Inflammatory macrophage treated with lipopolysaccharide for 4 hours (primary cell): ENCODE measurements at regions not wholly inside any gene's neighbourhood (a gene's known extent, or its start where the extent isn't known, plus 50 kb on each side); places are given as distances from the start of the nearest gene placed in this dataset.
"Not testable (repeated sequence)": the region's sequence is repeated elsewhere in the genome, so short reads cannot be mapped to it uniquely, and the experiment has no call there.

Experiments
- DNase-seq: peaks from one replicate; pipeline ENCODE4 v3.0.0-alpha.2; 2020

GRCh38 chr12:14032191-14032590 is 50.8 kb upstream of the GRIN2B start:
- not testable (repeated sequence) for DNase-seq

GRCh38 chr12:14043776-14044175 is 62.4 kb upstream of the GRIN2B start:
- DNase-seq = no peak

DNA sequence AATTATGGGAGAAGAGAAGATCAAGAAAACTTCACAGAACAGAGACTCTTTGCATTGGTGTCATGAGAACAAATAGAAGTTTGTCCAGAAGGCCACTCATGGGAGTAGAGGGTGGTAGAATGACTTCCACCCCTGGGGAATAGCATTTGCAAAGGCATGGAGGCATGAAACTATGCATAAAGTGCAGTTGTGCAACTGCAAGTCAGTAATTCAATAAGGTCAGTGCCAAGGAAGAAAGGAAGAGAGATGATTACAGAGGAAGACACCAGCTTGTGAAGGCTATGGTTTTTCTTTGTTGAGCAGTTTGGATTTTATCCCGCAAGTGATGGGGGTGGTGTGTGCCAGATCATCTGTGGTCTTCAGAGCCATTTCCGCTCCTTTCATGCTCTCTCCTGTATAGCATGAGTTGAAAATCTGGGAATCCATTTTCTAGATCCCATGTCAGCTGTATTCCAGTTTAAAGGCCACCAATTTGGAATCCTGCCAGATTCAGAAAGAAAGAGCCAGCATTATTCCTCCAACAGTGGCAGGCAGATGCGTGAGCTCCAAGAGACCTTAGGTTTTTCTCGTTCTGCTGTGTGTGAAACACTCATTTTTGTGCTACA is 67.6 kb upstream of the GRIN2B start:
- DNase-seq = no peak

DNA sequence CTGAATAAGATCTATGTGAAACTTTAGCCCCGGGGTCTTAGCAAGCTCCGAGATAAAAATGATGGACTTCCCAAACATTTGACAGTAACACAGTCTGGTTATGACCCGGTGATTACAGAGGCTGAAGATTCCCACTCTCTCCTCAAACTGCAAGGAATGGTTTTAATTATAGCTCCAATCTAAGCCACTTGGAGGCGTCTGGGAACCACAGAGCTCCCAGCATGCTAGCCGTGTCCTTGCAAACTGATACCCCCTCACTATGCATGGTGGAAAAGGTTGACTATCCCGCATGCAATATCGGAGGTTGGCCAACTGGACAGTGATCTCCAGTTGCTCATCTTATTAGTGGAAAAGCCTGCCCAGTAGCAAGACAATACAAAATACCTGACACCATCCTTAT is 76.5 kb upstream of the GRIN2B start:
- no peak for DNase-seq

- DNase-seq = no peak
Observed at GRCh38 chr12:14058717-14059116, 77.3 kb upstream of the GRIN2B start.

DNA sequence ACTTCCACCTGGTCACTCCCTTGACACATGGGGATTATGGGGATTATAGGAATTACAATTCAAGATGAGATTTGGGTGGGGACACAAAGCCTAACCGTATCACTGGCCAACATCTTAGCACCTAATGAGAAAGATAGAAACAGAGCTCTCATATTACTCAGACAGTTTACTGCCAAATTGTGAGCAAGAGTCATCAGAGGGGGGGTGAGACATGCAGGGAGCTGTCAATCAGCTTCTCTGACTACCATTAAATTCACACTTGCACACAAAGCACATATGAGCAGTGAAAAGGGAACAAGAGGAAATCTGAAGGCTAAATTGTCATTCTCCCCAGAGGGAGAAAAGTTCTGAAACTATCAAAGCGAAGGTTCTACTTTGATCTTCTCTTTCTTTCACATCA is 78.1 kb upstream of the GRIN2B start:
- DNase-seq = no peak

DNA sequence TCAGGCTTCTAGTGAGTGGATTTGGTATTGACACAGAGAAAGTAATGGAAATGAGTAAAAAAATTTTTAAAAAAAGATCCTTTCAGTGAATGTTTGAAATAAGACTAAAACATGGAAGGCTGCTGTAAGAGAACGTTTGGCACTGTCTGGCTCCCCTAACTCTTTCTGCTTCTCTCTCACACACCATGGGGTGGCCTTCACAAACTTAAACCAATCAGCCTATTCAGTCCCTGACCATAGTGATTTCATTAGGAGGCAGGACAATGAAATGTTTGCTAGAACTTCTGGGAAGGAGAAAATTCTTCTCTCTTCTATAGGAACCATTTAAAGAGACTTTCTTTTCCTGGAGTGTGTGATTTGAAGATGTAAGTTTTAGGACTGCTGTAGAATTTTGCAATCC is 84.2 kb upstream of the GRIN2B start:
- no peak for DNase-seq

GRCh38 chr12:14066021-14066420 is 84.6 kb upstream of the GRIN2B start:
- no peak for DNase-seq

DNA sequence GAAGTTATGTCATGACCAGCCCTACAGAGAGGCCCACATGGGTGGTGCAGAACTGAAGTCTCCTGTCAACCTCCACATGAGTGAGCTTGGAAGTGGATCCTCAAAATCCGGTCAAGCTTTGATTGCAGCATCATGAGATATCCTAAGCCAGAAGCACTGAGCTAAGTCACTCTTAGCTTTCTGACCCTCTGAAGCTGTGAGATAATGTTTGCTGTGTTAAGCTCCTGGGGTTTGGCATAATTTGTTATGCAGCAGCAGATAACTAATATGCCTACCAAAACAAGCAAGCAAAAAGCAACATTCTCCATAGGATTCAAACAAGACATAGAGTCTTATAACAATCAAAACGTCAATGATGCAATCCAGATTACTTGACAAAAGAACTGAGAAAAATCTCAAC is 87.6 kb upstream of the GRIN2B start:
- DNase-seq = no peak

DNA sequence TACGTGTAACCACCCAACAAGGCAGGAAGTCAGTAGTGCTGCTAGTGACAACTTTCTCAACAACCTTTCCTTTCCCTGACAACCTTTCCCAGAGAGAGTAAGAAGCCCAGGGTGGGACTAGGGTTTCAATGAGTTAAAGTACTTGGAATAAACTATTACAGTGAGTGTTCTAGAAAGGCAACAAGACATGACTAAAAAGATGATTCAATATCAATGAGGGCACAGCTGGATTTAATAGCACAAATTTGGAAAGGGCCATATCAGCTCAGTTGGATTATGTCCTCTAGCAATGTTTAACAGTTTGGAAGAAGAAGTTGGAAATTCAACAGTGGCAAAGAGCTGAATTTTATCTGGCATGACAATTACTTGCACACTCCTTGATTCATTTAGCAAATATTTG is 90.4 kb upstream of the GRIN2B start:
- DNase-seq = no peak

DNA sequence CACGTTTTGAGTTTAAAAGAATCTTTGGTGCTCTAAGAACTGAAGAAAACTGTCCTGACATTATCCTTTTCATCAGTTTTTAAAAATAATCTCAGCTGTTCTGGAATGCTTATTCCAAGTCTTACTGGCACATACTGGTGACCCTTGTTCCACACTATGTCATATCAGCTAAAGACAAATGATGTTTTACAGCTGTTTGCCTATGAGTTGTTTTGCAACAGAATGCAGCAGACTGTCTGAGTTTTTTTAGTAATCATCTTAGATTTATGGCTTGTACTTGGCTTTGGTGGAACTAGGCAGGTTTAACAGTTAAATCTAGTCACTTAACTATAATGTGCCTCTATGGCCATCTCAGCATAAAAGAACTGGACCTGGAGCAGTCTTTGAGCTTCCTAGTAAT is 91.6 kb upstream of the GRIN2B start:
- DNase-seq = no peak

GRCh38 chr12:14075797-14076393 is 94.5 kb upstream of the GRIN2B start:
- no peak for DNase-seq

DNA sequence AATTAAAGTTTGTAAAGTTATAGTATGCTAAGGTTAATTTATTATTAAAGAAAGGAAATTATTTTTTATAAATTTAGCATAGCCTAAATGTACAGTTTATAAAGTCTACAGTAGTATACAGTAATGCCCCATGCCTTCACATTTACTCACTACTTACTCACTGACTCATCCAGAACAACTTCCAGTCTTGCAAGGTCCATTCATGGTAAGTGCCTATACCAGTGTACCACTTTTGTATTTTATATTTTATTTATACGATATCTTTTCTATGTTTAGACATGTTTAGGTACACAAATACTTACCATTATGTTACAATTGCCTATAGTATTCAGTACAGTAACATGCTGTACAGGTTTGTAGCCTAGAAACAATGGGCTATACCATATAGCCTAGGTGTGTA is 95.1 kb upstream of the GRIN2B start:
- DNase-seq = no peak

- no peak for DNase-seq
Observed at GRCh38 chr12:14086838-14087237, 105.4 kb upstream of the GRIN2B start.

DNA sequence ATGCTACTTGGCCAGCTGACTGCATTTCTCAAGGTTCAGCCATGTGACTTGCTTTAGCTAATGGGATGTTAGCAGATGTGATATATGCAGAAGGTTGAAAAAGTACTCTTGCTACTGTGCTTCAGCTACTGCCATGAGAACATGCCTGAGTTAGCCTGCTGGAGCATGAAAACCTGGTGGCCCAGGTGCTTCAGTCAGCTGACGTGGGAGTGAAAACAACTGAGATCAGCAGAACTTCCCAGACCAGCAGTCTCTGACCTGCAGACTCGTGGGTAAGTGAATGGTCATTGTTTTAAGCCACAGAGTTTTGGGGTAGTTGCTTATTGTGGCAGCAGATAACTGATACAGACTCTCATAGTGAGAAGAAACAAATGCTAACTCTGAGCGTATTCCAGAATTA is 118.6 kb upstream of the GRIN2B start:
- no peak for DNase-seq

DNA sequence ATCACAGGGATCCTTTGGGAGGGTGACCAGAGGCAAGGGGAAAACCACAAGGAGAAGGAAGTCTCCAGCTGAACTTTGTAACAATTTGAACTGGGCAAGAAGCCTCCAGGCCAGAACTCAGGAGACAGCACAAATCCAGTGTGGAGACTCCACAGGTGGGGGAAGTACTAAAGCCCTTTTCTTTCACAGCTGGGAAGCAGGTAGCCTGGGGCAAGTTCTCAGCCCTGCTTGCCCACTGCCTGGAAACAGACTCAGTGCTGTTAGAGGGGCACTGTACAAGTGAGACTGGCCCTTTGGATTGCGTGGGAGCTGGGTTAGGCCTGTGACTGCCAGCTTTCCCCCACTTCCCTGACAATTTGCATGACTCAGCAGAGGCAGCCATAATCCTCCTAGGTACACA is 120.2 kb upstream of the GRIN2B start:
- DNase-seq = not testable (repeated sequence)

DNA sequence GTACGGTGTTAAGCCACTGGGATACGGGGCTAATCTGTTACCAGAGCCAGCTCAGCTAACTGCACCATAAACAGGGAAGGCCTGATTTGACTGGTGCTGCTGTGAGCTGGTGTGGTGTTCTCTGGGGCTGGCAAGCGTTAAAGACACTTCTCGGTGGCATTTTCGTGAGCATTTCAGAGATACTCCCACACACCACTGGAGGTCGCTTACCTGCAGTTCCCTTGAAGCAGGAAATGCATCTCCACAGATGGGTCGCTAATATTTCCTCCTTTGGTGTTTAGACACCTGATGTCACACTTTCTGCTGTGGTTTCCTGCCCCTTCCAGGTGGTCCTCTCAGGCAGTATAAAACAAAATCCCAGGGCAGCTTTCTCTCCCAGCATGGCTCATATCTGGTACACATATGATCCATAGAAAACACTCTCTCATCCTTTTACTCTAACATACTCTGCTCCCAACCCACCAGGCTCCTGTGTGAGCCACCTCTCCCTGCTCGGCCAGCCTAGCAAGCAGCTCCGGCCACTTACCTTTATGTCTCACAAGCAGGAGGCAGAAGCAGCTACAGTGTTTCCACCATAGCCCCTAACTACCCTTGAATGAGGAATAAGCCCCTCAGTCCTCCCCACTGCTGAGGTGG is 129.9 kb upstream of the GRIN2B start:
- no peak for DNase-seq

- DNase-seq = no peak
Observed at GRCh38 chr12:14113031-14113430, 131.6 kb upstream of the GRIN2B start.

- no peak for DNase-seq
Observed at GRCh38 chr12:14126692-14127091, 145.3 kb upstream of the GRIN2B start.

DNA sequence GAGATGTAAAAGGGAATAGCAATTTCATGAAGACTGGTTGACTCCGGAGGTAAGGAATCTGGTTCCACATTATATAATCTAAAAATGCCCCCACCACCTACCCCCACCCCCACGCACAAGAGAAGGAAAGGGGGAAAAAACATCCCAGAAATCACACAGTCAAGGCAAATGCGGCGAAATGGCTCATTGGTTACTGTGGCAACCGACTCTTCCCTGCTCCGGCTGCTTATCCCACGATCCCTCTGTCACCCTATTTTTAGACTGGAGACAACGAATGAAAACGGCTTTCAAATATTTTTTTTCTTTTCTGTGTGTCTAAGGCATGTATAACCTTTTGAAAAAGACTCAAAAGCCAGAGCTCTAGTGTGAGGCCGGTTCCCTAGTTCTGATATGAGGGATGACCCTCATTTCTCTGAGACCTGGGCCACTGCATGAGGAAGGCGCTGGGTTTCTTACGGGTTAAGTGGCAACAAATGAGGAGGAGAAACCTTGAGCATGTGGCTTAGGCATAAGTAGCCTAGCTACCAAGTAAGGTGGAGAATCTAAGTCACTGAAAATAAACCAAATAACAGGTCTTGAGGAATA is 148.3 kb upstream of the GRIN2B start:
- no peak for DNase-seq

- no peak for DNase-seq
Observed at GRCh38 chr12:14135996-14136395, 154.6 kb upstream of the GRIN2B start.

DNA sequence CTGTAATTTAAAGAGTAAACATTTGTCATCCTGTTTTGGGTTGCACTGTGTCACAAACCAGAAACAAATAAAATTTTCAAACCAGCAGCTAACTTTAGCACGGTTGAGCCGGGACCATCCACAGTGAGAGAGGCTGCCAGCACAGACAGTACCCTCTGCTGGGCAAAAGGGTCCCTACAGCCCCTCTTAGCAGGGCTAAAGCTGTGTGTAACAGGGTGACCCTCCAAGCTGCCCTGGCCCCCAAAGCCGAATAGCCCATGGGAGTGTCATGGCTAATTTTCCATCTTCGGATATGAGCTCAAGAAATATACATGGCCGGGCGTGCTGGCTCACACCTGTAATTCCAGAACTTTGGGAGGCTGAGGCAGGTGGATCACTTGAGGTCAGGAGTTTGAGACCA is 157.1 kb upstream of the GRIN2B start:
- no peak for DNase-seq

DNA sequence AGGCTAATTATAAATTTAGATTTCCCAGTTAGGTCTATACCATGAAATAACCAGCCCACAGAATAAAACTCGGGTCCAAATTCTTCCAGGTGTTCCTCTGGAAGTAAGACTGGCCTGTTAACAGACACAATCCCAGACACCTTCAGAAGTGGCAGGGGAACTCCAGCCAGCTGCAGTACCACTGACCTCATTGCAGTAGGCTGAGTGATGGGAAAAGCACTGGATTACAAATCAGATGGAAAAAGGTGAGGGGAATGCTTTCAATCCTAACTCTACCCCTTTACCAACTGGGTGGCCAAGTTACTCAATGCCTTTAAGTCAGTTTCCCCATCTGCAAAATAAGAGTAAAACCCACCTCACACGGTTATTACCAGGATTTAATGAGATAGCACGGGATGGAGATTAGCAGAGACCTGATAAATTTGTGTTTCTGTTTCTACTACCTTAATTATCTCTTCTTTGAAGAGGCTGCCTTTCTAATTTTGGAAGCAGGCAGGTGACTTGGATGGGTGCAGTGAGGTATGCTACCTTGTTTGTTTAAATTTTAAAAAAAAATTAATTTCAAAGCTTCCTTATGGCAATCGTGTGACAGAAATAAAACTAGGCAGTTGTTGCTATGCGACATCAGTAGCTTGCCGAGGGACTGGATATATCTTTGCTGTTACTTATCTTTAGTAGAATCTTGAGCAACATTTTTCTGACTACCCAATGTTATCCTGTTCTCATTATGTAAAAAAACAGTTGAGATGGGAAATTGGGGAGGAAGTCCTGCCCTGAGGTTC is 167.3 kb upstream of the GRIN2B start:
- DNase-seq = no peak

- DNase-seq = no peak
Observed at GRCh38 chr12:14153803-14154202, 172.4 kb upstream of the GRIN2B start.
